ENCODE measurements at regions not wholly inside any gene's neighbourhood (a gene's known extent, or its start where the extent isn't known, plus 50 kb on each side); places are given as distances from the start of the nearest gene placed in this dataset.
"Not testable (repeated sequence)": the region's sequence is repeated elsewhere in the genome, so short reads cannot be mapped to it uniquely, and the experiment has no call there.

DNA sequence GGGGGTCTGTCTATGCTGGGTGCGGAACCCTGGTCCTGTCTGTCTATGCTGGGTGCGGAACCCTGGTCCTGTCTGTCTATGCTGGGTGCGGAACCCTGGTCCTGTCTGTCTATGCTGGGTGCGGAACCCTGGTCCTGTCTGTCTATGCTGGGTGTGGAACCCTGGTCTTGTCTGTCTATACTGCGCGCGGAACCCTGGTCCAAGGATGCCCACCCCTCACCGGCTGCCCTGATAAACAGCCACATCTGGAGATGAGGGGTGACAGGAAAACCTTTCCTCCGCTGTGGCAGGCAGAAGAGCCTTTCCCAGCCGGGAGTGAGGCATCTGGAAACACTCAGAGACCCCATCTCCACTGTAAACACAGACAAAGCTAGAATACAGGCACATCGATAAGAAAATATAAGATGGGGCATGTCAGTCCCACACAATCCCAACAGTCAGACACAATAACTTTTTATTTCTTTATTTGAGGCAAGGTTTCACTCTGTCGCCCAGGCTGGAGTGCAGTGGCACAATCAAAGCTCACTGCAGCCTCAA lies 359.5 kb downstream of the C16orf95 start:
- TF ChIP-seq, protein P1, sequence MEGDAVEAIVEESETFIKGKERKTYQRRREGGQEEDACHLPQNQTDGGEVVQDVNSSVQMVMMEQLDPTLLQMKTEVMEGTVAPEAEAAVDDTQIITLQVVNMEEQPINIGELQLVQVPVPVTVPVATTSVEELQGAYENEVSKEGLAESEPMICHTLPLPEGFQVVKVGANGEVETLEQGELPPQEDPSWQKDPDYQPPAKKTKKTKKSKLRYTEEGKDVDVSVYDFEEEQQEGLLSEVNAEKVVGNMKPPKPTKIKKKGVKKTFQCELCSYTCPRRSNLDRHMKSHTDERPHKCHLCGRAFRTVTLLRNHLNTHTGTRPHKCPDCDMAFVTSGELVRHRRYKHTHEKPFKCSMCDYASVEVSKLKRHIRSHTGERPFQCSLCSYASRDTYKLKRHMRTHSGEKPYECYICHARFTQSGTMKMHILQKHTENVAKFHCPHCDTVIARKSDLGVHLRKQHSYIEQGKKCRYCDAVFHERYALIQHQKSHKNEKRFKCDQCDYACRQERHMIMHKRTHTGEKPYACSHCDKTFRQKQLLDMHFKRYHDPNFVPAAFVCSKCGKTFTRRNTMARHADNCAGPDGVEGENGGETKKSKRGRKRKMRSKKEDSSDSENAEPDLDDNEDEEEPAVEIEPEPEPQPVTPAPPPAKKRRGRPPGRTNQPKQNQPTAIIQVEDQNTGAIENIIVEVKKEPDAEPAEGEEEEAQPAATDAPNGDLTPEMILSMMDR (IDR thresholded peaks at IDR 0.05; ENCODE audit: borderline replicate concordance, extremely low read depth, low read length, poor library complexity, severe bottlenecking) = not testable (repeated sequence)
- TF ChIP-seq EZH2 (IDR thresholded peaks at IDR 0.05; ENCODE audit: borderline replicate concordance, low read depth, low read length, severe bottlenecking) = not testable (repeated sequence)
